A673 (cell line): ENCODE measurements at regions not wholly inside any gene's neighbourhood (a gene's known extent, or its start where the extent isn't known, plus 50 kb on each side); places are given as distances from the start of the nearest gene placed in this dataset.

Experiments
- BruUV-seq: library from RNA; stranded (reverse); fragments of 400-500 nt; replicated peaks from 2 replicates; lab custom pipeline; 2021; lab: Mats Ljungman, UMichigan
- CTCF ChIA-PET: fragments of 300-600 bp; sonication (Branson Sonifier 250); formaldehyde crosslinking; loops from one replicate; lab custom pipeline; 2022; ENCODE audit warnings: antibody characterized with exemption; lab: Charles Lee
- POLR2A ChIA-PET: fragments of 300-600 bp; sonication (Branson Sonifier 250); formaldehyde crosslinking; loops from one replicate; lab custom pipeline; 2022; ENCODE audit warnings: antibody characterized with exemption; ENCODE audit not compliant: low non-redundant PET; lab: Charles Lee
- DNase-seq: peaks from one replicate; pipeline ENCODE4 v3.0.0-alpha.2; 2015; ENCODE audit warnings: low spot score
- H3K27ac ChIP-seq: fragments of 200-600 bp; sonication (generic); 2 replicates; pipeline ENCODE4 v1.5.1; 2016; ENCODE audit warnings: mixed run types, low read depth, mild to moderate bottlenecking, mixed read lengths, antibody characterized with exemption, low read length; ENCODE audit not compliant: poor library complexity, severe bottlenecking
- H3K27me3 ChIP-seq: fragments of 200-600 bp; sonication (generic); replicated peaks from 2 replicates; pipeline ENCODE4 v1.6.1; 2017; ENCODE audit warnings: mixed run types, low read depth, mild to moderate bottlenecking, mixed read lengths, antibody characterized with exemption, low read length; ENCODE audit not compliant: insufficient read depth, poor library complexity
- H3K36me3 ChIP-seq: fragments of 200-600 bp; sonication (generic); 2 replicates; pipeline ENCODE4 v1.6.1; 2016; ENCODE audit warnings: mixed run types, mild to moderate bottlenecking, mixed read lengths, antibody characterized with exemption, low read length; ENCODE audit not compliant: insufficient read depth, poor library complexity, severe bottlenecking
- H3K4me1 ChIP-seq: fragments of 200-600 bp; sonication (generic); 2 replicates; pipeline ENCODE4 v1.6.1; 2017; ENCODE audit warnings: mixed run types, mild to moderate bottlenecking, mixed read lengths, antibody characterized with exemption, low read length; ENCODE audit not compliant: insufficient read depth, poor library complexity, severe bottlenecking
- H3K4me3 ChIP-seq: fragments of 200-600 bp; sonication (generic); 2 replicates; pipeline ENCODE4 v1.5.1; 2016; ENCODE audit warnings: low read depth, mixed run types, mild to moderate bottlenecking, mixed read lengths, low read length; ENCODE audit not compliant: poor library complexity, severe bottlenecking
- H3K9me3 ChIP-seq: fragments of 200-600 bp; sonication (generic); 2 replicates; pipeline ENCODE4 v1.6.1; 2016; ENCODE audit warnings: mixed run types, low read depth, mild to moderate bottlenecking, mixed read lengths, antibody characterized with exemption, low read length; ENCODE audit not compliant: poor library complexity, severe bottlenecking
- EZH2 ChIP-seq: fragments of 200-600 bp; sonication (generic); IDR thresholded peaks from 2 replicates; pipeline ENCODE4 v1.6.1; 2017; ENCODE audit warnings: borderline replicate concordance, low read depth, mild to moderate bottlenecking, mixed read lengths, antibody characterized with exemption, low read length; ENCODE audit not compliant: poor library complexity, severe bottlenecking
- intact Hi-C: fragments of 100-400 bp; cut with micrococcal nuclease; formaldehyde crosslinking; loops from one replicate; pipeline ENCODE4 v1.10.0; 2022; ENCODE audit not compliant: unreplicated experiment
- TF ChIP-seq, protein P1 (sequence below): fragments of 300-800, 200-600 bp; sonication (generic); conservative IDR thresholded peaks from 2 replicates; pipeline ENCODE4 v1.5.1; 2017; ENCODE audit warnings: low read depth, mild to moderate bottlenecking, antibody characterized with exemption, low read length, moderate library complexity, mixed read lengths

- intact Hi-C loops = no loop called here
- peaks cover 37% of the 10 kb centered on the region for H3K27me3 ChIP-seq
- ChIA-PET POLR2A (no interaction called here), CTCF (no interaction called here)
- TF ChIP-seq EZH2 = no peak
- TF ChIP-seq, protein P1, sequence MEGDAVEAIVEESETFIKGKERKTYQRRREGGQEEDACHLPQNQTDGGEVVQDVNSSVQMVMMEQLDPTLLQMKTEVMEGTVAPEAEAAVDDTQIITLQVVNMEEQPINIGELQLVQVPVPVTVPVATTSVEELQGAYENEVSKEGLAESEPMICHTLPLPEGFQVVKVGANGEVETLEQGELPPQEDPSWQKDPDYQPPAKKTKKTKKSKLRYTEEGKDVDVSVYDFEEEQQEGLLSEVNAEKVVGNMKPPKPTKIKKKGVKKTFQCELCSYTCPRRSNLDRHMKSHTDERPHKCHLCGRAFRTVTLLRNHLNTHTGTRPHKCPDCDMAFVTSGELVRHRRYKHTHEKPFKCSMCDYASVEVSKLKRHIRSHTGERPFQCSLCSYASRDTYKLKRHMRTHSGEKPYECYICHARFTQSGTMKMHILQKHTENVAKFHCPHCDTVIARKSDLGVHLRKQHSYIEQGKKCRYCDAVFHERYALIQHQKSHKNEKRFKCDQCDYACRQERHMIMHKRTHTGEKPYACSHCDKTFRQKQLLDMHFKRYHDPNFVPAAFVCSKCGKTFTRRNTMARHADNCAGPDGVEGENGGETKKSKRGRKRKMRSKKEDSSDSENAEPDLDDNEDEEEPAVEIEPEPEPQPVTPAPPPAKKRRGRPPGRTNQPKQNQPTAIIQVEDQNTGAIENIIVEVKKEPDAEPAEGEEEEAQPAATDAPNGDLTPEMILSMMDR = no peak
- H3K36me3 ChIP-seq = no peaks in the 10 kb centered on the region
- H3K9me3 ChIP-seq = no peaks in the 10 kb centered on the region
- H3K27ac ChIP-seq = no peak overlapping the region
- no peak for DNase-seq
- BruUV-seq = no TSS peak
- no peaks in the 10 kb centered on the region for H3K4me1 ChIP-seq
- H3K4me3 ChIP-seq = no peak overlapping the region
Observed at GRCh38 chr6:968791-969190, 275.9 kb upstream of the EXOC2 start.

DNA sequence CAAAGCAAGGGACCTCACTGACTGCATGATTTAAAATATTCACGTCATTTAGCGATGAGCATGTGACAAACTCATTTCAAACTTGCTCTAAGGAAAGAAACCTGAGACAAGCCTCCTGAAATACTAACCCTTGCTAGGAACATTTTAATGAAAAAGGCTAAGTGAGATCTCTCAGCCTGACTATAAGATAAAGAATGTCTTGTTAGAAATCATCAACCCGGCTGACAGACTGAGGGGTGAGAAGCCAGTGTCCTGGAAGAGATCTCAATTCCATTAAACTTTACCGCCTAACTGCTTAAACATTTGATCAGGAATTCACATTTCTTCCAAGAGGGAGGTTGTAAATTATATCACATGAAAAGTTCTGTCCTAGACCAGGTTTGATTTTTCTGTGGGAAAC lies 274.8 kb upstream of the EXOC2 start:
- CTCF ChIA-PET = no interaction called here

DNA sequence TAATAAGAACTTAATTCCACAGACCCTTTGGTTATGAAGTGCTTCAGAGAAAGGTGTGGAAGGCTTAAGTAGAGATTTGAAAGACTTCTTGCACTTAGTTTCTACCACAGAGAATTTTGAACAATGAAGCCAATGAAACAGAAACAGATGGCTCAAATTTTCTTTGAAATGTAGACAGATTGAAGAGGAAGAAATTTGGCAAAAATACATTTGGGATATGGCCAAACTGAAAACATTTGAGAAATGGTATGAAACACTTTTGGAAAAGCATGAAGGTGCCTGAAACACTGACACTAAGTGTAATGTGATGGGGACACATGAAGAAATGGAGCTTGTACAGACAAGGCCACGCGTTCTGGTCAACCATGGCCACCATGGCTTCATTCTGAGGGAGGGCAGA lies 272.4 kb upstream of the EXOC2 start:
- TF ChIP-seq, protein P1 = no peak
- TF ChIP-seq EZH2 = no peak
- intact Hi-C loops = no loop called here
- POLR2A ChIA-PET = no interaction called here
- Histone ChIP-seq H3K4me1 (no peaks in the 10 kb centered on the region), H3K9me3 (no peaks in the 10 kb centered on the region), H3K4me3 (no peak overlapping the region), H3K27ac (no peak overlapping the region), H3K36me3 (no peaks in the 10 kb centered on the region), H3K27me3 (peaks cover 33% of the 10 kb centered on the region)
- CTCF ChIA-PET = no interaction called here
- BruUV-seq = no TSS peak
- no peak for DNase-seq

More for the DNA sequence above, 274.8 kb upstream of the EXOC2 start:
- Histone ChIP-seq H3K27me3 (peaks cover 45% of the 10 kb centered on the region), H3K36me3 (no peaks in the 10 kb centered on the region), H3K27ac (no peak overlapping the region), H3K9me3 (no peaks in the 10 kb centered on the region), H3K4me1 (no peaks in the 10 kb centered on the region), H3K4me3 (no peak overlapping the region)
- BruUV-seq = no TSS peak
- POLR2A ChIA-PET = no interaction called here
- TF ChIP-seq, protein P1 = no peak
- no peak for TF ChIP-seq EZH2
- no peak for DNase-seq
- intact Hi-C loops = no loop called here
